BJ (cell line): ENCODE measurements at regions not wholly inside any gene's neighbourhood (a gene's known extent, or its start where the extent isn't known, plus 50 kb on each side); places are given as distances from the start of the nearest gene placed in this dataset.

Experiments used
- CTCF ChIA-PET: fragments of 350-600 bp; formaldehyde crosslinking; extraction: SDS; loops from one replicate; lab custom pipeline; 2021; ENCODE audit warnings: antibody characterized with exemption, inconsistent platforms; lab: Yijun Ruan, JAX
- POLR2A ChIA-PET: fragments of 300-600 bp; sonication (Branson Sonifier 250); formaldehyde crosslinking; extraction: SDS; loops from one replicate; lab custom pipeline; 2021; ENCODE audit warnings: antibody characterized with exemption; lab: Charles Lee
- DNase-seq: peaks from one replicate; pipeline ENCODE4 v3.0.0-alpha.2; 2011; ENCODE audit warnings: low read depth
- H3K27me3 ChIP-seq: 2 replicates; pipeline ENCODE4 v1.6.0; 2011; ENCODE audit warnings: low read length; ENCODE audit not compliant: control insufficient read depth, insufficient read depth
- H3K36me3 ChIP-seq: 2 replicates; pipeline ENCODE4 v1.5.1; 2011; ENCODE audit warnings: low read length; ENCODE audit not compliant: control insufficient read depth, insufficient read depth
- H3K4me3 ChIP-seq: 2 replicates; pipeline ENCODE4 v1.5.1; 2011; ENCODE audit warnings: low read depth, mild to moderate bottlenecking, control low read depth, low read length
- CTCF ChIP-seq: IDR thresholded peaks from 2 replicates; pipeline ENCODE4 v1.5.1; 2011; ENCODE audit warnings: low read depth, mild to moderate bottlenecking, control low read depth, inconsistent platforms, low read length, moderate library complexity; ENCODE audit not compliant: insufficient read depth

- no peaks in the 10 kb centered on the region for H3K36me3 ChIP-seq
- H3K27me3 ChIP-seq: no peaks in the 10 kb centered on the region
- ChIA-PET CTCF (no interaction called here), POLR2A (no interaction called here)
- TF ChIP-seq CTCF: no peak
- DNase-seq: no peak
- no peak overlapping the region for H3K4me3 ChIP-seq
Observed at GRCh38 chr2:239750929-239751678, 274.0 kb downstream of the NDUFA10 start.

- POLR2A ChIA-PET: no interaction called here
- no peak for TF ChIP-seq CTCF
- Histone ChIP-seq H3K4me3 (no peak overlapping the region), H3K27me3 (no peaks in the 10 kb centered on the region), H3K36me3 (no peaks in the 10 kb centered on the region)
- DNase-seq: no peak
- CTCF ChIA-PET: no interaction called here
Observed at GRCh38 chr2:239750045-239750835, 274.9 kb downstream of the NDUFA10 start.

GRCh38 chr2:239749272-239749873 lies 275.8 kb downstream of the NDUFA10 start:
- Histone ChIP-seq H3K36me3 (no peaks in the 10 kb centered on the region), H3K27me3 (no peaks in the 10 kb centered on the region), H3K4me3 (no peak overlapping the region)
- CTCF ChIA-PET: no interaction called here
- POLR2A ChIA-PET: no interaction called here
- no peak for DNase-seq
- TF ChIP-seq CTCF: no peak

- DNase-seq: no peak
- no peaks in the 10 kb centered on the region for H3K27me3 ChIP-seq
- POLR2A ChIA-PET: no interaction called here
- no peak overlapping the region for H3K4me3 ChIP-seq
- no peak for TF ChIP-seq CTCF
- no peaks in the 10 kb centered on the region for H3K36me3 ChIP-seq
- CTCF ChIA-PET: no interaction called here
Observed at GRCh38 chr2:239748811-239749210, 276.3 kb downstream of the NDUFA10 start.

GRCh38 chr2:239747771-239748170 lies 277.4 kb downstream of the NDUFA10 start:
- no peaks in the 10 kb centered on the region for H3K36me3 ChIP-seq
- H3K27me3 ChIP-seq: no peaks in the 10 kb centered on the region
- DNase-seq: no peak
- no peak overlapping the region for H3K4me3 ChIP-seq
- POLR2A ChIA-PET: no interaction called here
- CTCF ChIA-PET: no interaction called here
- TF ChIP-seq CTCF: no peak
